ENCODE measurements at regions not wholly inside any gene's neighbourhood (a gene's known extent, or its start where the extent isn't known, plus 50 kb on each side); places are given as distances from the start of the nearest gene placed in this dataset.

- TF ChIP-seq POLR2A (IDR thresholded peaks at IDR 0.05; ENCODE audit: low read depth, low read length) (no peak), POLR2AphosphoS5 (IDR thresholded peaks at IDR 0.05; ENCODE audit: low read depth, low read length) (no peak), TAF1 (IDR thresholded peaks at IDR 0.05; ENCODE audit: low read depth, low read length) (no peak), SPI1 (IDR thresholded peaks at IDR 0.05; ENCODE audit: low read depth, low read length) (no peak)
Observed at GRCh38 chr22:47806894-47807293, 1044.4 kb downstream of the TBC1D22A start.

Data from GM12891 (cell line).